Mononuclear cell (primary cell): ENCODE measurements at regions not wholly inside any gene's neighbourhood (a gene's known extent, or its start where the extent isn't known, plus 50 kb on each side); places are given as distances from the start of the nearest gene placed in this dataset.

Source experiments
- H3K27me3 ChIP-seq: 2 replicates; pipeline ENCODE4 v1.6.0; 2011; ENCODE audit warnings: low read length, control low read depth; ENCODE audit not compliant: insufficient read depth
- H3K4me1 ChIP-seq: 2 replicates; pipeline ENCODE4 v1.5.1; 2011; ENCODE audit warnings: mild to moderate bottlenecking, low read length, control low read depth; ENCODE audit not compliant: insufficient read depth
- H3K4me3 ChIP-seq: 2 replicates; pipeline ENCODE4 v1.5.1; 2011; ENCODE audit warnings: mild to moderate bottlenecking, low read length, moderate library complexity
- H3K9me3 ChIP-seq: 2 replicates; pipeline ENCODE4 v1.5.1; 2011; ENCODE audit warnings: low read depth, mild to moderate bottlenecking, control low read depth, low read length

DNA sequence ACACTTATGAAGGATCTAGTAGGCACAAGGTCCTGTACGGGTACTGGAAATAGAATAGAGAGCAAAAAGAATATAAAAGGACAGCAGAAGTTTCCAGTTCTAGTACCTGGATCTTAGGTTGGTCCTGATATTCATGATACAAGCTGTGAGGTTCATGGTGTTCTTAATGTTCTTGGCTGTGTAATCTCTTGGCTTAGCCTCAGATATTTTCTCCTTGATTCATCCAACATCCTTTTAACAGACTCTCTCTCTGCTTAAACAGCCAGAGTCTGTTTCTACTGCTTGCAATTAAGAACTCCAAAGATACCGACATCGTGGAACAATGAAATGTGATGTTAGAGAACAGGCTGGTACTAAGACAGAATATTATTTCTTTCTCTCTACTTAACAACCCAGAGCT, 49.9 kb downstream of the CNTN3 start:
- Histone ChIP-seq H3K4me1 (no peaks in the 10 kb centered on the region), H3K9me3 (peaks cover 4% of the 10 kb centered on the region), H3K4me3 (no peak overlapping the region), H3K27me3 (no peaks in the 10 kb centered on the region)

DNA sequence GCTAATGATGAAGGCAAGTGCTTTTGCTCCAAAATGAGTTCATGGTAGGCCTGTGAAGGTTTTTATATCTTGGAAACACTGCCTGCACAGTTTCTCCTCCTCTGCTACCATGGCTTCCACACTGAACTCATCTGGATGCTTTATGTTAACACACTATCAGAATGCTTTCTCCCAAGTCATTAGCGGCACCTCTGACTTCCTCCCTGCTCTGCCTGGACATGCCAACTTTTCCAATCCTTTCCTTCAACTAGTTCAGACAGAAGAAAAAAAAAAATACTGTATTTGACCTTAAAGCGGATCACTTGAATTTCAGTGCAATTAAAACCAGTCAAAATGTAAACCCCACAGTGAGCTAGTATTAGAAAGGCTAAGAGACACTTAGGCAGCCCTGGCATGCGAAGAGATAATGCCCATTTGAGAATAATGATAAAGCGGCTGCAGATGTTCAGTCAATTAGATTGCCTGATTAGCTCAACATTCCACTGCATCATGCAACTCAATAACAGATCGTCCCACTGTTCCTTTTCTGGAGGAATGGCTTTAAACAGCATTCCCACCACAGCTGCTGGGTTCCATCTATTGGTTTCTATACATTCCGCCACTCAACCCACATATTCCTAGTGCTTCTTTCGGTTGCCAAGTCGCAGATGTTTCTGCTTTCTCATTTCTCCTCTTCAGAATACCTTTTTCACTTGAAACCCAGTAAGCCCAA, 51.7 kb downstream of the CNTN3 start:
- H3K4me1 ChIP-seq = no peaks in the 10 kb centered on the region
- H3K27me3 ChIP-seq = no peaks in the 10 kb centered on the region
- H3K4me3 ChIP-seq = no peak overlapping the region
- peaks cover 4% of the 10 kb centered on the region for H3K9me3 ChIP-seq

DNA sequence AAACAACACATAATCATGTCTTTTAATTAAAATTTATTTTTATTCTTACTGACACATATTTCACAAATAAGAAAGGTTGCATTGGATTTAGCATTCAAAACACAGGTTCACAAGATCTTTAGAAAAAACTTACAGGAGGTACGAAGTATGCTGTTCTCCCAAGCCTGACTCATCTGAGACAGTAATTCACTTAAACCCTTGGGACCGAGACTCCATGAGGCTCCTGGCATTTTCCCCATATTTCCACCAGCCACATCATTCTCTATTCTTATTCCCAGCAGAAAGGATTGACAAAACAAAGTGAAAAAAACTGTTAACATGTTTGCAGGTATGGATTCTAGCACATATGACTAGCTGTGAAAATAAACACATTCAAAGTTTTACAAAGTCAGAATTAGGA, 52.6 kb downstream of the CNTN3 start:
- Histone ChIP-seq H3K4me3 (no peak overlapping the region), H3K27me3 (no peaks in the 10 kb centered on the region), H3K4me1 (no peaks in the 10 kb centered on the region), H3K9me3 (peaks cover 4% of the 10 kb centered on the region)

DNA sequence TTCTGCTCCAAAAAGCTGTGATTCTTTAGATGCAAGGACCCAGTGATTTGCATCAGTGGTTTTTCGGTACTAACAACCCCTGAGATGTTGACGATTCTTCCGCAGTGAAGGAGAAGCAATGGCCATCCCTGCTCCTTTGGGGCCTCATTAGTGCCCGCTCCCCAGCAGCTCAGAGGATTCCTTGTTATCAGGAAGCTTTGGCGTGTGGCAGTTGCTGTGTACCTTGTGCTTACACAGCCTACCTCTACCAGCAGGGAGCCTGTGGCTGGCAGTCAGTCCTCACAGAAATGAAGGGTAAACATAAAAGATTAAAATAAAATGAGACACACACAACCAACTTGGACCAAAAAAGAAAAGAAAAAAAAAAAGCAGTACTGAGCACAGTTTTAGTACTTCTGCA, 55.2 kb downstream of the CNTN3 start:
- Histone ChIP-seq H3K27me3 (no peaks in the 10 kb centered on the region), H3K4me3 (no peak overlapping the region), H3K4me1 (no peaks in the 10 kb centered on the region), H3K9me3 (peaks cover 9% of the 10 kb centered on the region)

DNA sequence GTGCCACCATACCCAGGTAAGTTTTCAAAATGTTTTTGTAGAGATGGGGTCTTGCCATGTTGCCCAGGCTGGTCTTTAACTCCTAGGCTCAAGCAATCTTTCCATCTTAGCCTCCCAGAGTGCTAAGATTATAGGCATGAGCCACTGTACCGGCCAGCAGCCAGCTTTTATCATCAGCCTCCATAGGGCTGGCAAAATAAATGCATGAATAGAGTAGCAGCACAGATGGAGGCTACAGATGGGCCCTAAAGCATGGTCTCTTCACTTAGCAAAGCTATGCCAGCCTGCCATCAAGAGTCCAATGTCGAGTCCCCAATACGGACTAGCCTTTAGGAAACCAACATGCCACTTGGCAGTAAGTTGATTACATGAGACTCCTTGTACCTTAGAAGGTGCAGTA, 63.8 kb downstream of the CNTN3 start:
- Histone ChIP-seq H3K9me3 (no peaks in the 10 kb centered on the region), H3K4me1 (no peaks in the 10 kb centered on the region), H3K4me3 (no peak overlapping the region), H3K27me3 (no peaks in the 10 kb centered on the region)

DNA sequence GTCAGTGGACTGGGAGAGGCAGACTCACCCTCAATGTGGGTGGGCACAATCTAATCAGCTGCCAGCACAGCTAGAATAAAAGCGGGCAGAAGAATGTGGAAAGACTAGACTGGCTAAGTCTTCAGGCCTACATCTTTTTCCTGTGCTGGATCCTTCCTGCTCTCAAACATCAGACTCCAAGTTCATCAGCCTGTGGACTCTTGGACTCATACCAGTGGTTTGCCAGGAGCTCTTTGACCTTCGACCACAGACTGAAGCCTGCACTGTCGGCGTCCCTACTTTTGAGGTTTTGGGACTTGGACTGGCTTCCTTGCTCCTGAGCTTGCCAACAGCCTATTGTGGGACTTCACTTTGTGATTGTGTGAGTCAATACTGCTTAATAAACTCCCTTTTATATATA, 68.0 kb downstream of the CNTN3 start:
- H3K9me3 ChIP-seq = no peaks in the 10 kb centered on the region
- H3K27me3 ChIP-seq = no peaks in the 10 kb centered on the region
- H3K4me1 ChIP-seq = no peaks in the 10 kb centered on the region
- H3K4me3 ChIP-seq = no peak overlapping the region

DNA sequence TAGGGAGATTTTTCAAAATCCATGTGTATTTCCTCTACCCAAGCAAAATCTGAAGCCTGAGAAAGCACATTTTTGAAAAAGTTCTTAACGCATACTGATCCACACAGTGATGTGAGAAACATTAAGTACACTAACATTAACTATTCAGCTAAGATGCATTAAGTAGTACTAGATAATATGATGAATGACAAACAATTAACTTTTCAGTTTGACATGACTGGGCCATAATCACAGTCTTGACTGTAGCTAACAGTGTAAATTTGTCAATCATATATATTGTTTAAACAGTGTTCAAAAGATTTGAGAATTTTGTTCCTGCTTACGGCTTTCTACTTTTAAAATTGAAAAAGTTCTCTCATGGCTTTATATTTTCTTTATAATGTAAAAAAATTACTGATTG, 72.0 kb downstream of the CNTN3 start:
- no peaks in the 10 kb centered on the region for H3K9me3 ChIP-seq
- H3K4me1 ChIP-seq = no peaks in the 10 kb centered on the region
- H3K27me3 ChIP-seq = no peaks in the 10 kb centered on the region
- no peak overlapping the region for H3K4me3 ChIP-seq

DNA sequence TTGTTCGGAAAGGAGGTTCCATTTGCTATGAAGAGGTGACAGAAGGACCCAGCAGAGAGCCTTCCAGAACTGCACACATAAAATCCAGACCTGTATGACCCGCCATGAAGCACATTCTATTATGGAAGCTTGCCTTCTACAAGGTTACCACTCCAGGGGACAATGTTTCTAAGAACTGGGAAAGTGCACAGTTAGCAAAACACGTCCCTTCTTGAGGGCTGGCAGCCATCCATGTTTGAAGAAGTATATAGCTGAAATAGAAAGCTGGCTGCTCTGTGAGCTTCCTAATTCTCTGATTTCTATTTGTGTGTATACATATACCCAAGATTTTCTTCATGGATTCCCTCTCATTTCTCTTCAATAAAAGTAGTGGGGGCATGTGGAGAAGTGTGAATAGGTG, 74.6 kb downstream of the CNTN3 start:
- Histone ChIP-seq H3K4me3 (no peak overlapping the region), H3K27me3 (no peaks in the 10 kb centered on the region), H3K4me1 (no peaks in the 10 kb centered on the region), H3K9me3 (no peaks in the 10 kb centered on the region)

DNA sequence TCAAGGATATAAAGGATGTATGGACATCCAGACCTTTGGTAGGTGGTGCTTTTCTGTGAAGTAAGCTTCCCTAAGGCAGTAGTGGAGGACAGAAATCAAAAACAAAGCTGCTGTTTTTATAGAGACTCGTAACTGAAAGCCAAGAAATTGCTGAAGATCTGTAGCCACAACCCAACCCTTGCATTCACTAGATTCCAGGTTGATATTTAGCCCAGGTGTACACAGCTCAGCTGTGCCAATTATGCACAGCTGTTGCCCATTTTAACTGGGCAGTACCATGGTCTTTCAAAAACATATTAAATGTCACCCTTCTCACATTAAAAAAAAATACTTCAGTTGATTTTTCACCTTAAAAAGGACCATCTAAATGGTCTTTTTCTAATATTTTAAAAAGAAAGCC, 75.8 kb downstream of the CNTN3 start:
- H3K4me1 ChIP-seq = no peaks in the 10 kb centered on the region
- no peaks in the 10 kb centered on the region for H3K9me3 ChIP-seq
- H3K4me3 ChIP-seq = no peak overlapping the region
- H3K27me3 ChIP-seq = no peaks in the 10 kb centered on the region

DNA sequence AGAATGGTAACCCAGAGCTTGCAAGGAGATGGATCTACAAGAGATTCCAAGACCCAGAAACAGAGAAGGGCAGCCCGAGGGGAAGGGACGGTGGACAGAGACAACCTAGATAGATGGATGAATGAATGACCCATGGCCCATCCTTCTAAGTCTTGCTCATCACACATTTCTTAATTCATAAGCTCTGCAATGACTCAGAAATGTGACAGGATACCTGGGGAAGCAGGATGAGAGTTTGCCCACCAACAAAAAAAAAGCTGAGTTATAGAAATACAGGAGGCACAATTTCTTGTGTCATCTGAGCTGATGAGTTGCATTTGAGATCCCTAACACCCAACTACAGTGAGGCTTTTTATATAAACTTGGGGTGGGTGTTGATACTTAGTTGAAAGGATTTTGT, 76.6 kb downstream of the CNTN3 start:
- Histone ChIP-seq H3K4me1 (no peaks in the 10 kb centered on the region), H3K9me3 (no peaks in the 10 kb centered on the region), H3K27me3 (no peaks in the 10 kb centered on the region), H3K4me3 (no peak overlapping the region)

DNA sequence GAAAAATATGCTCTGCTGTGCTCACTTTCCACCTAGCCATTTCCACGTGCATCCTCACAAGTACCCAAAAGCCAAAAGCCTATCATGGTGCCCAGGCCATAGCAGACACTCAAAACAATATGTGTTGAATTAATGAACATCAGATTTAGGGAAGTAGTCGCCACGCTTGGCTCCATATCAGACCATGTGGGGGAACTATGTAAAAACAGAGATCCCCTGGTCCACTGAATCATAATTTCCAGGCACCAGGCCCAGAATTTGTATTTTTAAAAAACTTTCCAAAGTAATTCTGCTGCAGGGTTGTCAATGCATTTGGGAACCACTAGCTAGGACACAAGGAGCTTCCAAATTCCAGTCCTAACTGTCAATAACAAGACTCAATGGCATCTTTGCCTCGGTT, 77.3 kb downstream of the CNTN3 start:
- Histone ChIP-seq H3K4me3 (no peak overlapping the region), H3K4me1 (no peaks in the 10 kb centered on the region), H3K27me3 (no peaks in the 10 kb centered on the region), H3K9me3 (no peaks in the 10 kb centered on the region)

DNA sequence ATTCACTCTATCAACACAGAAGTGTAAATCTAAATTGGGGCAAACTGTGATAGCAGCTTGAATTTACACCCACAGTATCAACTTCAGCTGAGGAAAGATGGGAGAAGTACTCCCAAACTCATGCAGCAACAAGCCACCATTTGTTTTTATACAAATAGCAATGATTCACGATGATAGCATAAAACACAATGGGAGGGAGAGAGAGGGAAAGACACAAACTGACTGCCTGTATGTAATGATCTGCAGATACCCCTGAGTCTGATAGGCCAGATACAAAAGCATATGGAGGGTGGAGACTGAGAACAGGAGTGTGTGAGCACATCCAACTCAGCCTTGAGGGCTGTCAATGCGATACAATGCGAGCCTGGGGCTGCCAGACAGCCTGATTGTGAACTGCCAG, 79.2 kb downstream of the CNTN3 start:
- H3K9me3 ChIP-seq = no peaks in the 10 kb centered on the region
- H3K27me3 ChIP-seq = no peaks in the 10 kb centered on the region
- H3K4me3 ChIP-seq = no peak overlapping the region
- H3K4me1 ChIP-seq = no peaks in the 10 kb centered on the region

DNA sequence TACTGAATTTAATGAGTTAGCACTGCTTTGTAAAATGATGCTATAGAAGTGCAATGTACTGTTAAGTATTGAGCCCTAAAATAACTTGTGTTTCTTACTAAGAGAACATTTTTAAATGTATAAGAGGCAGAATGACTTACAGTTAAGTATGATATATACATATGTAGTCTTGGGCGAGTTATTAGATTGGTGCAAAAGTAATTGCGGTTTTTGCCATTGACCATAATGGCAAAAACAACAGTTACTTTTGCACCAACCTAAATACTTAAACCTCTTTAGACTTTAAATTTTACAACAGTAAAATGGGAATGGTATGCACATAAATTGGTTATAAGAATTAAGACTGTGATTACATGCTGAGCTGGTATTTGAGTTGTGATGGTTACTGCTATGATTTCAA, 79.8 kb downstream of the CNTN3 start:
- Histone ChIP-seq H3K27me3 (no peaks in the 10 kb centered on the region), H3K4me1 (no peaks in the 10 kb centered on the region), H3K4me3 (no peak overlapping the region), H3K9me3 (no peaks in the 10 kb centered on the region)

DNA sequence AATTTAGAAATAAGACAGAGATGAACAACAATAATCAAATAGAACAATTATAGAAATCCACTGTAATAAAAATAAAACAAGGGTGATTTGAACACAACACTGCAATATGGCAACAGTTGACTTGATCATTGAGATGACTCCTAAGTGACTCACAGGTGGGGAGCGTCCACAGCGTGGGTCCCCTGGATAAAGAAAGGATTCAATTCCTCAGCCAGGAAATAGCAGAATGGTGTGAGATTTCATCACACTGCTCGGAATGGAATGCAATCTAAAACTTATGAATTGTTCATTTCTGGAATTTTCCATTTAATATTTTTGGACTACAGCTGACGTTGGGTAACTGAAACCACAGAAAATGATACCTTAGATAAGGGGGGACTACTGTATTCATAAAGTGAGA, 82.0 kb downstream of the CNTN3 start:
- no peaks in the 10 kb centered on the region for H3K27me3 ChIP-seq
- no peaks in the 10 kb centered on the region for H3K9me3 ChIP-seq
- no peak overlapping the region for H3K4me3 ChIP-seq
- H3K4me1 ChIP-seq = no peaks in the 10 kb centered on the region

DNA sequence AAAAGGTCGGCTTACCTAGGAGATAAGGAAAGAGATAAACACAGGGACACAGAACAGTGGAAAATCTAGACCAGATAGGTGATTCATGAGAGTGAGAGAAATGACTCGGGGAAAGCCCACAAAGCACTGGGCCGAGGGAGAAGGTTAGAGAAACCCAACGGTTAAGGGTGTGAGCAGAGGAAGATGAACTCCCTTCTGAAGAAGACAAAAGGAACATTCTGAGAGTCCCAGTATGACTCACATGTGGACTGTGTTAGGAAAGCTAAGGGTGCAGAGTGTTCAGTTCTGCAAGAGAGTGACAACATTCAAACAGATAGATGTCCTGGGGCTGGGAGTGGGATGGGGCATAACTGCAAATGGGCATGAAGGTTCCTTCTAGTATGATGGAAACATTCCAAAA, 83.0 kb downstream of the CNTN3 start:
- Histone ChIP-seq H3K9me3 (no peaks in the 10 kb centered on the region), H3K4me1 (no peaks in the 10 kb centered on the region)

DNA sequence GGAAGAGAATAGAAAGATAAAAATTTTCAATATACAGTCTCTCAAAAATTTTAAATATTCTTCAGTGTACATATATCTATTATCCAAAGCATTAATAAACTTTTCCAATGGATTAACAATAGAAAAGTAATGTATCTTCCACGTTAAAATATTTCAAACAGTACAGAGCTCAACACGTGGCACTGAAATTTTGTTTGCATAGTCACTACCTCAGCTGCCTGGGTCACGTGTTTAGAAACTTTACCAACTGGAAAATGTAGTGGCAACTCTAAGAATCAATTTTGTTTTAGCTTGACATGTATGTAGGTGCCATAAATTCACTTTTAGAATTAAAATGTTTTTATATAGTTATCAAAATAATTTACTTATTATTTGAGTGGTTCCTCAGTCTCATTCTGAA, 85.3 kb downstream of the CNTN3 start:
- H3K27me3 ChIP-seq = no peaks in the 10 kb centered on the region
- no peaks in the 10 kb centered on the region for H3K4me1 ChIP-seq
- H3K9me3 ChIP-seq = no peaks in the 10 kb centered on the region
- no peak overlapping the region for H3K4me3 ChIP-seq

More for the DNA sequence above, 83.0 kb downstream of the CNTN3 start:
- no peak overlapping the region for H3K4me3 ChIP-seq
- no peaks in the 10 kb centered on the region for H3K27me3 ChIP-seq
